Uterus (tissue), 2 donors: ENCODE measurements at regions not wholly inside any gene's neighbourhood (a gene's known extent, or its start where the extent isn't known, plus 50 kb on each side); places are given as distances from the start of the nearest gene placed in this dataset.

Experiments used
- CTCF ChIP-seq, 4 experiments: fragments of 200-600 bp in 2 of 4; fragments of 450-650 bp in 2 of 4; sonication (generic) in 2 of 4; IDR thresholded peaks; one replicate each; pipeline ENCODE4 v1.5.1; 2016 to 2019; ENCODE audit warnings: antibody characterized with exemption in 4 of 4, mild to moderate bottlenecking in 2 of 4, moderate library complexity in 1 of 4
- POLR2A ChIP-seq, 2 donors: fragments of 450-650 bp; IDR thresholded peaks; one replicate each; pipeline ENCODE4 v1.6.1; 2016; ENCODE audit warnings: antibody characterized with exemption in 2 of 2, mild to moderate bottlenecking in 1 of 2, moderate library complexity in 1 of 2

- TF ChIP-seq CTCF (IDR thresholded peaks at IDR 0.05) (no peak), POLR2A (IDR thresholded peaks at IDR 0.05) (no peak)
Observed at GRCh38 chr6:19569563-19569962, 267.6 kb upstream of the ID4 start.
